C4-2B (cell line): ENCODE measurements at regions not wholly inside any gene's neighbourhood (a gene's known extent, or its start where the extent isn't known, plus 50 kb on each side); places are given as distances from the start of the nearest gene placed in this dataset.

Experiments used
- H3K27ac ChIP-seq: fragments of 450-650 bp; 2 replicates; pipeline ENCODE4 v1.5.1; 2017
- CTCF ChIP-seq: fragments of 450-650 bp; conservative IDR thresholded peaks from 2 replicates; pipeline ENCODE4 v1.5.1; 2017; ENCODE audit warnings: mild to moderate bottlenecking
- ZFX ChIP-seq: fragments of 450-650 bp; IDR thresholded peaks from 2 replicates; pipeline ENCODE4 v1.6.1; 2017

GRCh38 chr12:104840262-104840661 lies 117.8 kb downstream of the SLC41A2 start:
- no peak overlapping the region for H3K27ac ChIP-seq
- TF ChIP-seq CTCF (no peak), ZFX (no peak)

GRCh38 chr12:104835317-104835716 lies 122.8 kb downstream of the SLC41A2 start:
- no peak overlapping the region for H3K27ac ChIP-seq
- no peak for TF ChIP-seq ZFX
- TF ChIP-seq CTCF, result no peak

- no peak overlapping the region for H3K27ac ChIP-seq
- TF ChIP-seq CTCF, result no peak
- TF ChIP-seq ZFX, result no peak
Measured at GRCh38 chr12:104834607-104835006, 123.5 kb downstream of the SLC41A2 start.

DNA sequence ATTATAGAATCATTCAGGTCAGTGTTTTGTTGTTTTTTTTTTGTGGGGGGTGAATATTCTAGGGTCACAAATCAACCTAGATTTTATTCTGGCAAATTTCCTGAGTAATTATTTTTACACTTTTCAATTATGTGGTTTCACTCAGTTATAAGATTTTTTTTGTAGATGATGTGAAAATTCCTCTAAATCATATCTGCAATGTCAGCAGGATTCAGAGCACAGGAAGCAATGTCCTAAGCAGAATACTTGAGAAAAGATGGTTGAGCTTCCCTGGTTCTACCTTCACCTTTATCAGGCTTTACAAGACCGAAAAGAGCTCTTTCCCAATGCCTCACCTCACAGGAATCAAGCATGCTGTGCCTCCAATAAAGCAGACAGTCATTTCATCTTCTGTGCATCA lies 124.3 kb downstream of the SLC41A2 start:
- TF ChIP-seq CTCF, result no peak
- TF ChIP-seq ZFX, result no peak
- no peak overlapping the region for H3K27ac ChIP-seq

DNA sequence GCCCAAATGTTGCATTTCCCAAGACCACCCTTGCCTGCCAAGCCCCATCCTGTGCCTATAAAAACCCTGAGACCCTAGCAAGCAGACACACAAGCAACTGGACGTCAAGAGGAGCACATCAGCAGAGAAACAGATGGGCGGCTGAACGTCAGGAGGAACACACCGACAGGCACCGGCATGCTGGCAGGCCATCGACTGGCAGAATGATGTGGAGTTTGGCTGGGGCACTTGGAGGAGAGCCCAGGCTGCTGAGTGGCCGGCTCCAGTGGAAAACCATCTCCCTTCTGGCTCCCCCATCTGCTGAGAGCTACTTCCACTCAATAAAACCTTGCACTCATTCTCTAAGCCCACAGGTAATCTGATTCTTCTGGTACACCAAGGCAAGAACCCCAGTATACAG lies 130.1 kb downstream of the SLC41A2 start:
- TF ChIP-seq ZFX (no peak), CTCF (no peak)
- no peak overlapping the region for H3K27ac ChIP-seq

DNA sequence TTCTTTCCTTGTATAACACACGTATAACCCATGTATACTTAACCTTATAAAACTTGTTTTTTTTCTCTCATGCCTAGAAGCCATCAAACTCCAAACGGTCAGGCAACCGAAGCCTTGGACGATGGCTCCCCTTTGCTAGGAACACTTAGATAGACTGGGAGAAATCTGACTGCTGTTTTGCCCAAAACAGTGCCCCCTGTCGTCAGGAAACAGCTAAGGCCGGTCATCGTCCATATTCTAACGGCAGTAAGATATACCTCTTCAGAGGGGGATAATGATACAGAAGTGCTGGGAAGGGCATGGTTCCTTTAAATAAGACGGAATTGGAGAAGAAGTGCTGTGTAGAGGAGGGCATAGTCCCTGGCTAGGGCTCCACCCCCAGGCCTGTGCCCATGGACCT lies 130.5 kb downstream of the SLC41A2 start:
- H3K27ac ChIP-seq, result no peak overlapping the region
- peak; percentile 59 for TF ChIP-seq CTCF
- no peak for TF ChIP-seq ZFX

DNA sequence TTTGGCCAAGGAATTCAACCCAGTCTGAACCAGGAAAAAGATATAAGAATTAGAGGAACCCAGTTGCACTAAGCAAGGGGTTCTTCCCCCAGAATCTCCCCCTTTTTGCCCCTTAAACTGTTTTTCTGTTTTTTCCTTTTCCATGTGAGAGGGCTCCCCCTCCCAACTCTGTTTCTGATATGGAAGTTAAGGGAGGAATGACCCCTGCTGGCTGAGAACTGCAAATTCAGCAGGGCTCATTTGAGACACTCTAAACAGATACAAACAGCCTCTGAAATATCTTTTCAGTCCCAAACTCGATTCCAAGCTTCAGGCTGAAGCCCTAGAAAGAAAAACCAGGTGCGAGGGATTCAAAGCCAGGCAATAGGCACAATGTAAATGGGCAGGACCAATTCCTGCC lies 132.7 kb downstream of the SLC41A2 start:
- TF ChIP-seq CTCF (peak; percentile 36), ZFX (no peak)
- no peak overlapping the region for H3K27ac ChIP-seq
